ENCODE measurements at regions not wholly inside any gene's neighbourhood (a gene's known extent, or its start where the extent isn't known, plus 50 kb on each side); places are given as distances from the start of the nearest gene placed in this dataset.

DNA sequence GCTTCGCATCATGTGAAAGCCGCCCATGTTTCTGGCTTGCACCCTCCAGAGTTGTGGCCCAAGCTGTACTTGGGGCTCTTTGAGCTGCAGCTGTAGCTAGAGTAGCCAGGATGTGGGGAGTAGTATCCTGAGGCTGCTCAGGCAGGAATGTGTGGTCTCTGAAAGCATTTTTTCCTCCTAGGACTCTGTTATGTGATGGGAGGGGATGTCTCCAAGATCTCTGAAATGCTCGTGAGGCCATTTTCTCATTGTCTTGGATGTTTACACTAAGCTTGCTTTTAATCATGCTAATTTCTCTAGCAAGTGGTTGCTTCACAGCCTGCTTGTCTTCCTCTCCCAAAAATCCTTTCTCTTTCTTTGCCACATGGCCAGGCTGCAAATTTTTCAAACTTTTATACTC, 687.6 kb downstream of the DCDC2C start:
- DNase-seq: no peak

DNA sequence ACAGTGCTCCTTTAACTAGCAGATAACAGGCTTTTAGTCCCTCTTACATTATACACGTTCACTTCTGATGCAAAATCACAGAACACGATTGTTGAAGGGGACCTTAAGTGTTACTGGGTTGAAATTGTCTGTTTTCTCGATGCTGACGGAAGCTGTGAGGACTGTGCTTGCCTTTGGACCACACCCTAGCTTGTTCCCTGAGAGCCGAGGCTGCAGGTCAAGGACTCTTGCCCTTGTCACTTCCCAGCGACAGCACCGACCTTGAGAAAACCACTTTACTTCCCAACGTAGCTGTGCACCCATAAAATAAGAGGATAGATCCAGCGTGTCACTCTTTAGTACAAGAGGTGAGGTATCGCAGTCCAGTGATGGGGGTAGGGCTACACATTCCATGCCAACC, 701.0 kb downstream of the DCDC2C start:
- no peak for DNase-seq

DNA sequence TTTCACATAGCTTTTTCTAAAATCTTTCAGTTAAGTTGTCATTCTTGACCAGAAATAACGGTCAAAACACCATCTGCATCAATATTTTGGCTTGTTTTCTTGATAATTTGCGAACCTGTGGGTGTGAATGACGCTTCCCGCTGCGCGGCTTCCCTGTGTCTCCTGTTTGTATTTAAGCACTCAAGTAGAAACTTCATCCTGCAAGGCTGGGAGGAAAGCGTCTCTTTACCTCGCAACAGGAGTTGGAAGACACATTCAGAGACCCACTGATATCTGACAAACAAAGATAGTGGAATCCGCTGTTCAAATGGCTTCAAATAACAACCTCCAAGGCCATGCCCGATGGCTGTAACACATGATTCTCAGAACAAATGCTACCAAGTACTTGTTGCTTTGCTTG, 704.9 kb downstream of the DCDC2C start:
- no peak for DNase-seq

DNA sequence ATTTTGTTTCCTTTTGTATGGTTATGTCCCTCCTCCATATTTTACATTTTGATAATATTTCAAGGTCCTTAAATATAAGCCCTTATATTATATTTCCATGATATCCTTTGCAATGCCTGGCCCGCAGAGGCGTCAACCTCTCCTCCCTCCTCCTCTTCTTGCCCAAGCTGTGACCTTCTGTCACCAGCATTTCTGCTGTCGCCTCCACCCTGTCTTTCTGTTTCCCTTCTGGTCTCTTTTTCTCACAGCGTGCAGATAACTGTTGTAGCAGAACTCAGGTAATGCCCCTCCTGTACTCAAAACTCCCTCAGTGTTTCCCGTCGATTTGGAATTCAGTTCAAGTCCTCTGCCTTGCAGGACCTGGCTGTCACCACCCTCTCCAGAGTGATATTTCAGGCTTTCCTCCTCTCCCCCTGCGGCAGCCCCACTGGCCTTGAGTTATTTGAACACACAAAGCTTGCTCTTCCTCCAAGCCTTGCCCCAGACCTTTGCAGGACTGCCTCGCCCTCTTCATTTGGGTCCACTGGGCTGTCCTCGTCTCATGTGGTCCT, 709.3 kb downstream of the DCDC2C start:
- no peak for DNase-seq

DNA sequence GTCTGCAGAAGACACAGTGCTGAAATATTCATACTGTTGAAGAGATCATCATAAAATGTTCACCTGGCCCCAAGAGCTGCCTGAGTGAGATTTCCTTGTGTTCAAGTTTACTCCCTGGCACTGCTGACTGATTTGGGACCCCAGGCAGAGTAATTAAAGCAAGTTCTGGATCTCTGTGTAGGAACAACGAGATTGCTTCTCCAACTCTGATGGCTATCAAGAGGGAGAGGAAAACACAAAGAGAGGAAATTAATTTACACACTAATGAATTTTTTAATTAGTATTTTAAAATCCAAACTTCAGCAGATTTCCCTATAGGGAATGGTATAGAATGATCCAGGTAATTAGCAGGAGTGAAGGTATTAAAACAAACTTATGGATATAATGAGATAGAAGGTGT, 711.8 kb downstream of the DCDC2C start:
- no peak for DNase-seq

DNA sequence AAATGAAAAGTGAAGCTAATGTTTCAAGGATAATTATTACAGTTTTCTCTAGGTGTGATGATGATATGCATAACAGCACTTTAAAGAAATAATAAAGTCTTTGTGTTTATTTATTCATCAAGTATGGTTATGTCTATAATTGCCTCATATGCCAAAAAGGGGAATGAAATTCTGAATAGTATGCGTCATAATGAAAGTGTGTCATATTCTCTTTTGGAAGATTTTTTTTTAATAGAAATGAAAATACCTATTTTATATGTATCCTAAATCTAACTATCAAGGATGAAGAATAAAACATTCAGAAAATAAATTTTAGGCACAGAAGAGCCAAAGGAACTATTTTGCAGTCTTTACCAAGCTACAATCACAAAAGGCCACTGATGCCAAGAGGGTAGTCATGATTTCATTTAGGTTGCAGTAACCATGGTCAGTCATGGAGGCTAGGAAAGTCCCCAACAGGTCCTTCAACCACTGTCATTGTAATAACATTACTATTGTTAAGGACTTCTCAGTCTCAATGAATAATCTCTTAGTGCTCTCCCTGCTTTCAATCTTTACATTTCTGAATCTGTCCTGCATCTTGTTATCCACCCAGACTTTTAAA, 712.5 kb downstream of the DCDC2C start:
- DNase-seq: no peak

DNA sequence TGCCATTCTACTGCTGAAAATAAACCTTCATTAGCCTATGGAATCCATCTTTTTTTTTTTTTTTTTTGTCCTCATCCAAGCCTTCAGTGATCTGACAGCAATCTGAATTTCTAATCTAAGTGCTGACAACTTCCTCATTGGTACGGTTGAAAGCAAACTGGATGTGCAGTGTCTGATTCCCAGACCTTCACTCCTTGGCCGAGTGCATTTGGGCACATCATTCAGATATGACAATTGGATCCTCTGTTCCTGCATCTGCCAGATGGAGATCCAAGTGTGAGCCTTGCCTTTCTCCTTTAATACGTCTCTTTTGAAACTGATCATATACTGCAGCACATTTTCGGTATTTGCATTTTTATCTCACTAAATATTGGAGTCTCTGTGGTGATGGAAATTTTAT, 713.1 kb downstream of the DCDC2C start:
- DNase-seq: no peak

DNA sequence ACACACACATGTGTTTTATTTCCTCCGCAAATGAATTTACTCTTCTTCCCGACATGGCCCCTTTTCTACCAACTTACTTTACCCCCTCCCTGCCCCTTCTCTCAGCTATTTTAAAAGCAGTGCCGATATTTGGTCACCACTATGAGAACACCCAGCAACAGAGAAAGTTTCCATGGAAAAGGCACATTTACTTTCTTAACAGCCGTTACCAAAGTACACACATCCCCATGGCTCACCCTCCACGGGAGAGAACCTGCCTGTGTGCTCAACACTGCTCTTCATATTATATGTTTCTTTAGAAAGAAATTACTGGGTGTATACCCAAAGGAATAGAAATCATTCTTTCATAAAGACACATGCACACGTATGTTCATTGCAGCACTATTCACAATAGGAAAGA, 714.4 kb downstream of the DCDC2C start:
- no peak for DNase-seq

DNA sequence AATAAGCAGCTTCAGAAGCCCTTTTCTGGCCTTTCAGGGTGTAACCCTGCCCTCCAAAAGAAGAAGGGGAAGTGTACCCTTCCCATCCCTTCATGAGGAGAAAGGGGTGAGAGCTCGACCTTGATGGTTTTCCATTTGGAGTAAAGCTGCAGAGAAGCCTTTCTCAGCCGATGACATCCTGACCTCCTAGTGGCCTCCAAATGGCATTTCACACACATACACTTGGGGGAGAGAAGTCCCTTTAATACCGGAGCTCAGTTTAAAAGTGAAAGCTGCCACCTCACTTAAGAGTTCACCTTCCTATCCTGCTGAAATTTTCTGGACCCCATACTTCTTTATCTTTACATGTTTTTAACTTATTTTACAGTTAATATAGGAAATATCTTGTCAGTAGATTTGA, 716.7 kb downstream of the DCDC2C start:
- no peak for DNase-seq

DNA sequence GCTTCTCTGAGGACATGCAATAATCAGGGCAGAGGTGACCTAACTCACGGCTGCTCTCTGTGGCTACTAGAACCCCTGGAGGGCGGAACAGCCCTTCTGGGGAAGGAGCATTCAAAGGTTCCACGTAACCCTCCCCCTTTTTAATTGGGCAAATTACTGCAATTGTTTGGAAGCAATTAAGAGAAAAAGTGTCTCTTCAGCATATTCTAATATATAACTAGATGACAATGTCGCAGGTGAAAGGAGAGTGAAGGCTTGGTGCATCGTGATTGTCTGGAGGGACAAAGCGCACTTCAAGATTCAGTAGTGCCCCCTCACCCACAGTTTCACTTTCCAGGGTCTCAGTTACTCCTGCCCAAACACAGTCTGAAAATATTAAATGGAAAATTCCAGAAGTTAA, 720.8 kb downstream of the DCDC2C start:
- no peak for DNase-seq

DNA sequence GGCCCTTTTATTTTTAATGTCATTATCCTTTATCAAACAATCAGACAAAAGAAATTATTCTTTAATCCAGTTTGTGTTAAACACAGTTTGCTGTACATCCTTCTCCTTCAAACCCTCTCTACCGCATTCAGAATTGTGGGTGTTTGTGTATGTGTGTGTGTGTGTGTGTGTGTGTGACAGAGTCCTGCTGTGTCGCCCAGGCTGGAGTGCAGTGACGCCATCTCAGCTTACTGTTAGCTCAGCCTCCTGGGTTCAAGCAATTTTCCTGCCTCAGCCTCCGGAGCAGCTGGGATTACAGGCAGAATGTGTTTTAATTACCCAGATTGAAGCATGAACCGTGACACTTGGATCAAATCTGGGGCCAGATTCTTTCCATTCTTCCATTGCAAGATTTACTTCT, 723.7 kb downstream of the DCDC2C start:
- DNase-seq: no peak

DNA sequence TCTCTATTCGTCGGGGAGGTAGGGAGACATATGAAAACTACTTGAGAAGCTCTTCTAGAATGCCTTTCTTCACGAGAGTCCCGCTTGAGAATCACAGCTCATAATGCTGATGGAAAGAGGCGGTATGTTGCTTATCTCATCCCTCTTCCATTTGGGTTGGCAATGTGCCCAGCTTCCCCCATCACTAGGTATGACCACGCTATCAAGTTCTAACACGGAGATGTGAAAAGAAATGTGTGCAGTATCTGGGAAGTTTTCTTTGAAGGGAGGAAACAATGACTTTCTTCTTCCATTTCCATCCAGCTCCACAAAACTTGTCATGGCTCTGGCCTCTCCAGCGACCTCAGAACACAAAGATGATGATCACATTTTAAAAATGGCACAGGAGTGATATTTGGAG, 742.4 kb downstream of the DCDC2C start:
- DNase-seq: no peak

DNA sequence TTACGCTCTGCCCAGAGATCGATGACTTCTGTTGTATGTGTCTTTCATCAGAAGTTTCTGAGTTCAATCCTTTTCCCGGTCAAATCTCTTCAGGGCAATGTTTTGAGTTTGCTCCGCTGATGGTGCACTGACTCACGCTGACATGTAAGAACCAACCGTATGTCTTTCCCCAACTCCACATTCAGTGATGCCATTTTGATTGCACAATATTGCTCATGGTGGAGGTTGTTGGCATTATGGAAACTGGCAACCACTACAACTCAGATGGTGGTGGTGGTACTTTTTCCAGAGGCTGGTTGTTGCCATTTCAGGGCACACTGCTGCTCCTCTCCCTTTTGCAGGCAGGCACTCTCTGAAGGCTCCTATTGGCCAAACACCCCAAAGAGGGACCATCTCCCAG, 751.5 kb downstream of the DCDC2C start:
- no peak for DNase-seq

DNA sequence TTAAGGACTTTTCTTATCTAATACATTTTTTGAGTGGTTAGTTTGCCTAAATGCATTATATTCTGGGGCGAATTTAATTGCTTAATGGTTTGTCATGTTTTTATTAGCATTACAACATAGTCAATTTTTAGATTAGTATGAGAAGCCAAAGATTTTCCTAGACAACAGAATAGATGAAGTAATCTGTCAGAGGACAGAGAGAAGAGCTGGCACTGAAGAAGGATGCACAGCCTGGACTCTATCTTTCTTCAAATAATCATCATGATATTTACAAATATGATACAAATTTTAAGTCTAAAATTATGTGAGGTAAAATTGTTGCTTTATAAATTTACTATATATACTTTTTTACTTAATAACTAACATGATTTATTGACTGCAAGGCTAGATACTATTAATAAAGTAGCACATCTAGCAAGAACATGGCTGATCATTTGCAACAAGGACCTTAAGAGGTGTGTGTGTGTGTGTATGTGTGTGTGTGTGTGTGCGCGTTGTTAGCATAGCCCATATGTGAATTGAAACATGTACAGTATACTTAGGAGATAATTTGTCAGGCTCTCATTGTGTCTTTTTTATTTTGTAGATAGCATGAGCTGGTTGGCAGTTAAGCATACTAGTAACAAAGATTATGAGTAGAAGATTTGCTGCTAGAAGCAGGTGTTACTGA, 752.2 kb downstream of the DCDC2C start:
- no peak for DNase-seq

DNA sequence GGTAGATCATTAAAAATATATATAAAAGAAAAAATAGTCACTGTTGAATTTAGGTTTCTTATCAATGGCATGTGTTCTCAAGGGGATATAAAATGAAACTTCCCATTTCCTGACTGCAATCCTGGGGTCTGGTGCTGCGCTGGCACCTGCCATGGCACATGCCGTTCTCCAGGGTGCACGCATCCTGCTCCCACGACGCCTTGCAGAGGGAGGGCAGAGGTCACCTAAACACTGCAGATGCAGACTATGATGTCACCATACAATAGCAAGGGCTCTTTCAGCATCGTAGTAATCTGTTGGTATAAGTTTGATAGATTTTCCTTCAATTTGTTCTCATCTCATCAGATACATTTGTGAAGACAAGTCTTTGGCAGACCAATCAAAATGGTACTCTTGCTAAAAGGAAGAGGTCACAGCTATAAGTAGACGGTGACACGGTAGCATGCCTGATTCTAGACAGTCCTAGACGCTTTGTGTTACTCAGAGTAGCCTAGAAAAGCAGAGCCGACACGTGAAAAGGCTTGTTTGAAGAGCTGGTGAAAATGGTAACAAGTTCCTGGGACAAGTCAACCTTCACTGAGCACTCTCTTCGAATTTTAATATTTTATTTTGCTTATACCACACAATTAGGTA, 761.4 kb downstream of the DCDC2C start:
- DNase-seq: no peak

DNA sequence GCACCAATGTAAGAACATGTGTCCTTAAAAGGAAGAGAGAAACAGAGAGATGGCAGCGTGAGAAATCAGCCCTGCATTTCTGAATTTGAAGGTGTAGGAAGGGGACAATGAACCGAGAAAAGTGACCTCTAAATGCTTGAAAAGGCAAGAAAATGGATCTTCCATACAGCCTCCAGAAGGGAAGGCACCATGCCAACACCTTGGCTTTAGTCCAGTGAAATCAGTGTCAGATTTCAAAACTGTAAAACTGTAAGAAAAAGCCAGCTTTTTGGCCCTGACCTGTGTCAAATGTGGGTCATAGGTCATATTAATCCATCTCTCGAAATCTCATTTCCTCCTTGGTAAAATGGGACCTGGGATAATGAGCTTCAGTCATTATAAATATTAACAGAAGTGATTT, 762.3 kb downstream of the DCDC2C start:
- no peak for DNase-seq

DNA sequence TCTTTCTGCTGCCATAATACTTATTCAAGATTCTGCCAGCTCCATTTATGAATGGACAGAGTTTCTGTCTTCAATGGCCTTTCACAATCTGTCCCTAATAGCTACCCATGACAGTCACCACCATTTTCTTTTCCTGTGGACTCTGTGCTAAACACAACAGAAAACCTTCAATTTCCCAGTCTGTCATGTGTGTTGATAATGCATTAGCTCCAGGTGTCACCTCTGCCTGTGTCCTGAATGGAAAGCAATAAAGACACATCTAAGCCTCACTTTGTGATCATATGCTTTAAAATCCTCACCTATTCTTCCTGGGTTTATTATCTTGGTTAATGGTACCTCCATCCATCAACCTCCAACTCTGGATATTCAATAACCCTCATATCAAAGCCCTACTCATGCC, 772.2 kb downstream of the DCDC2C start:
- no peak for DNase-seq

DNA sequence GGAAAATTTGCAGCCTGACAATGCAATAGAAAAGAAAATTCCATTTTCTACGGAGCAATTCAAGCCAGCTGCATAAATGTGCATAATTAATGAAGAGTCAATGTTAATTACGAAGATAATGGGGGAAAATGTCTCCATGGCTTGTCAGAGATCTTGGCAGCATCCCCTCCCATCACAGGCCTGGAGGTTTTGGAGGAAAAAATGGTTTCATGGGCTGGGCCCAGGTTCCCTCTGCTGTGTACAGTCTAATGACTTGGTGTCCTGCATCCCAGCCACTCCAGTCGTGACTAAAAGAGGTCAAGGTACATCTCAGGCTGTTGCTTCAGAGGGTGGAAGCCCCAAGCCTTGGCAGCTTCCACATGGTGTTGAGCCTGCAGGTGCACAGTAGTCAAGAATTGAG, 779.7 kb downstream of the DCDC2C start:
- DNase-seq: no peak

DNA sequence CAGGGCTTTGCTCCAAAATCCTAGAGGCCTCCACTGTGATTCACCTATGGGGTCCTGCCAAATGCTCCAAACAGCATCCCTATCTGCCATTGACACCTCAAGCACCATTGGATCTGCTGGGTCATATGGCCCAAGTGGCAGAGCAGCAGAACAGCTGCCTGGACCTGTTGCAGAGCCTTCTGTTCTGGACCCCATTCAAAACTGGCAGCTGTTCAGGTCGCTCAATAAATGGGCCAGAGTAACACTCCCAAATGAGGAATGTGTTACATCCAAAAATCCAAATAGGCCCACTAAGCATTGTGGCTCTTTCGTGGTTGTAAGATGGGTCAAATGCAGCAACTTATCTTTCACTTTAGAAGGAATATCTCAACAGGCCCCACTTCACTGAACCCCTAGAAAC, 783.6 kb downstream of the DCDC2C start:
- no peak for DNase-seq

DNA sequence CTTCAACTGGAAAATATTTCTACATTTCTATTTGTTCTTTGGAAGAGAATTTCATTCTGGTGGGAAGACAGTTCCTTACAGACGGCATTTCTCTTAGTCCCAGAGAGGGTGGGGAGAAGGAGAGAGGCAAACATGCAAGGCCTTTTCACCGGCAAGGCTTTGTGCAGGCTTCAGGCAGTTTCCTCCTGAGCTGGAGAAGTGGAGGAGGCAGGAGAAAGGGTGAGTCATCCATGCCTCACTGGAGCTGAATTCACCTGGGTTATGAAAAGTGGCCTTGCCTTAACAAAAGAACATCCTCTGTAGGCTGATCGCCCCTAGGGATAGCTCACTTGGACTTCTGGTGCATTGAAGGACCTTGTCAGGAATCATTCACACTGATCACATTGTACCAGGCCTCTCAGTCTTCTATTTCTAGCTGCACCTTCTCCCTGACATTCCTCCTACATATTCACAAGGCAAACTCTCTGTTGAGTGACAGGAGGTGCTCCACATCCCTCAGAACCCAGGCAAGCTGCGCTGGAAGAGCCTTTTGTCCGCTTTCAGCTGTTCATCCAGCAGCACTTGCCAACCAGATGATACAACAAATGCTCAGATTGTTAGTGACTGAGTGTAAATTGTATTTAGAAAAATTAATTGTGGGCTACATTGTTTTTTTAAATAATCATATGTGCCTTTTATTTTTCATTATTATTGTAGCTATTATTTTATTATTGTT, 796.1 kb downstream of the DCDC2C start:
- no peak for DNase-seq

DNA sequence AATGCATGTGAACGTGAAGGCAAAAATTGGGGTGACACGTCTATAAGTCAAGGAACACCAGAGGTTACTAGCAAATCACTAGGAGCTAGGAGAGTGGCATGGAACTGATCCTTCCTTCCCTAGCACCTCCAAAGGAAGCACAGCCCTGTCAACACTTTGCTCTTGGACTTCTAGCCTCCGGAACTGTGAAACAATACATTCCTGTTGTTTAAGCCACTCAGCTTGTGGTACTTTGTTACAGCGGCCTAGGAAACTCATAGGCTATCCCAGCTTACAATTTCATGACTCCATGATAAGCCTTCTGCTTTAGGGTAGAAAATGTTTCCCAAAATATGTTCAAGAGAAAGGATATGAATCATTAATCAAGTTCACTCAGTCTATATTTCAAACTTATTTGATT, 798.1 kb downstream of the DCDC2C start:
- no peak for DNase-seq

DNA sequence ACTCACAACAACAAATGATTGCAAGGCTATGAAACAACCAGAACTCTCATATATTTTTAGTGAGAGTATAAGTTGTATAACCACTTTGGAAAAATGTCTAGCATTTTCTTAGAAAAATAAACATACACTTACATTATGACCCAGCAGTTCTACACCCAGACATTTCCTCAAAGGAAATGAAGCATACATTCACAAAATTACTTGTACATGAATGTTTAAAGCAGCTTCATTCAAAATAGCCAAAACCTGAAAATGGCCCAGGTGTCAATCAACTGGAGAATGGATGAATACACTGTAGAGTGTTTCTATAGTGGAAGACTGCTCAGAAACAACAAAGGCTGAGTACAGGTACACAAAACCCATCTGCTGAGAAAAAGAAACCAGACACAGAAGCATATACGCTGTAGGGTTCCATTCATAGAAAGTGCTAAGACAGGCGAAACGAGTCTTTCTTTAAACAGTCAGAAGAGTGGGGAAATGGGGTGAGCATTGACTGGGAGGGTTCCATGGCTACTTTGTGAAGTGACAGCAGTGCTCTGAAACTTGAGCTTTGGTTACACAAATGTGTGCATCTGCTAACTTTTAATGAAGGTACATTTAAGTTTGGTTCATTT, 799.0 kb downstream of the DCDC2C start:
- DNase-seq: no peak

DNA sequence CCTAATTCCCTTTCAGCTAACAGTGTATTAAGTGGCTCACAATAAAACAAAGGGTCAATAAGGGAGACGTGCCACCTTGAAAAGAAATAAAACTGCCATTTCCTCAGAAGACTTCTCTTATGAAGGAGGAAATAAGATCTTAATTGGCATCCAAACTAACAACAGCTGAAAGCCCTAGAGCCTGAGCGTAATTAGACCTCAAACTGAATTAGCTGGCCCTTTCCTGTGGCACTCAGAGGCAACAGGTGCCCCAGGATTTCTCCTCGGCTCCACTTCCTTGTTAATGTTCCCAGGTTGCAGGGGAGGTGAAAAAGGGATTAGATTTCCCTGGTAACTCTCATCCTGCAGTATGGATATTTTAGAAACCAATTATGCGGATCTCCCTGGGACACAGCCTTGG, 804.3 kb downstream of the DCDC2C start:
- no peak for DNase-seq

Measured in inflammatory macrophage treated with lipopolysaccharide for 1 hour (primary cell).